ENCODE measurements at regions not wholly inside any gene's neighbourhood (a gene's known extent, or its start where the extent isn't known, plus 50 kb on each side); places are given as distances from the start of the nearest gene placed in this dataset.

DNA sequence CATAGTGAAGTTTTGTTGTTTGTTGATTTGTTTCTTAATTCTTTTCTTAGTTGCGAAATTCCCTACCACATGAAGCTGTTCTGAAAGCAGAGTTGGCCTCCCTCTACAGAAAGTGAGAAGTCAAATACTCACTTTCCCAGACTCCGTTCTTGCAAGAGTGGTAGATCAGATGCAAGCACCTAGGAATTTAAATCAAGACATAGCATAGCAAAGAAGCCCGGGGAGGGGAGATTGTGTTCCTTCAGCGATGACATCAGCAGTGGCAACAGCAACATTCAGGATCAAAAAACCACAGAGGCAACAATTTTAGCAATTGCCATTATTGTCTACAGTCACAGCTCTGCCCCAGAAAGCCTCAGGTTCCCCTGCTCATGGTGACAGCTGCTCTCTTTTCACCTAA is 580.0 kb downstream of the RNF144A start:
- TF ChIP-seq, protein P1, sequence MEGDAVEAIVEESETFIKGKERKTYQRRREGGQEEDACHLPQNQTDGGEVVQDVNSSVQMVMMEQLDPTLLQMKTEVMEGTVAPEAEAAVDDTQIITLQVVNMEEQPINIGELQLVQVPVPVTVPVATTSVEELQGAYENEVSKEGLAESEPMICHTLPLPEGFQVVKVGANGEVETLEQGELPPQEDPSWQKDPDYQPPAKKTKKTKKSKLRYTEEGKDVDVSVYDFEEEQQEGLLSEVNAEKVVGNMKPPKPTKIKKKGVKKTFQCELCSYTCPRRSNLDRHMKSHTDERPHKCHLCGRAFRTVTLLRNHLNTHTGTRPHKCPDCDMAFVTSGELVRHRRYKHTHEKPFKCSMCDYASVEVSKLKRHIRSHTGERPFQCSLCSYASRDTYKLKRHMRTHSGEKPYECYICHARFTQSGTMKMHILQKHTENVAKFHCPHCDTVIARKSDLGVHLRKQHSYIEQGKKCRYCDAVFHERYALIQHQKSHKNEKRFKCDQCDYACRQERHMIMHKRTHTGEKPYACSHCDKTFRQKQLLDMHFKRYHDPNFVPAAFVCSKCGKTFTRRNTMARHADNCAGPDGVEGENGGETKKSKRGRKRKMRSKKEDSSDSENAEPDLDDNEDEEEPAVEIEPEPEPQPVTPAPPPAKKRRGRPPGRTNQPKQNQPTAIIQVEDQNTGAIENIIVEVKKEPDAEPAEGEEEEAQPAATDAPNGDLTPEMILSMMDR (IDR thresholded peaks at IDR 0.05), result no peak
- no peak for TF ChIP-seq POLR2A (IDR thresholded peaks at IDR 0.05)
